Prostate gland (tissue), 2 donors: ENCODE measurements at regions not wholly inside any gene's neighbourhood (a gene's known extent, or its start where the extent isn't known, plus 50 kb on each side); places are given as distances from the start of the nearest gene placed in this dataset.

Source experiments
- DNase-seq: peaks from one replicate; pipeline ENCODE4 v3.0.0-alpha.2; 2019; ENCODE audit warnings: low spot score
- H3K27ac ChIP-seq, 2 donors: fragments of 200-600 bp; sonication (generic); 2 replicates each; pipeline ENCODE4 v1.5.1; 2017 to 2019
- H3K27me3 ChIP-seq: fragments of 200-600 bp; sonication (generic); replicated peaks from 2 replicates; pipeline ENCODE4 v1.5.1; 2019; ENCODE audit not compliant: insufficient read depth
- H3K36me3 ChIP-seq, 2 donors: fragments of 200-600 bp; sonication (generic); 1 replicate in 1 of 2; 2 replicates in 1 of 2; pipeline versions ENCODE4 v1.5.1 to v1.8.1; 2017 to 2019
- H3K4me1 ChIP-seq: fragments of 200-600 bp; sonication (generic); replicated peaks from 2 replicates; pipeline ENCODE4 v1.5.1; 2019
- H3K4me3 ChIP-seq, 2 donors: fragments of 200-600 bp; sonication (generic); 2 replicates each; pipeline ENCODE4 v1.5.1; 2017 to 2019
- H3K9me3 ChIP-seq: fragments of 200-600 bp; sonication (generic); 2 replicates; pipeline ENCODE4 v1.5.1; 2017
- POLR2A ChIP-seq: fragments of 450-650 bp; IDR thresholded peaks from one replicate; pipeline ENCODE4 v1.6.1; 2016; ENCODE audit warnings: antibody characterized with exemption, mild to moderate bottlenecking
- POLR2AphosphoS5 ChIP-seq: sonication (generic); formaldehyde crosslinking; IDR thresholded peaks from one replicate; pipeline ENCODE4 v1.6.1; 2017; ENCODE audit warnings: antibody characterized with exemption
- WGBS: methylation state at CpG from one replicate; pipeline ENCODE4 v1.1.5; 2018; 5-methylcytosine and 5-hydroxymethylcytosine counted together
- intact Hi-C: fragments of 100-400 bp; cut with DNase I; formaldehyde crosslinking; loops from one replicate; pipeline ENCODE4 v1.14.2; 2022
- TF ChIP-seq, protein P1 (sequence below), 4 experiments: fragments of 200-600 bp in 2 of 4; fragments of 450-650 bp in 2 of 4; sonication (generic) in 2 of 4; IDR thresholded peaks; 1 replicate in 3 of 4; 2 replicates in 1 of 4; pipeline ENCODE4 v1.5.1; 2016 to 2019; ENCODE audit warnings: antibody characterized with exemption in 4 of 4, mild to moderate bottlenecking in 2 of 4, moderate library complexity in 2 of 4

DNA sequence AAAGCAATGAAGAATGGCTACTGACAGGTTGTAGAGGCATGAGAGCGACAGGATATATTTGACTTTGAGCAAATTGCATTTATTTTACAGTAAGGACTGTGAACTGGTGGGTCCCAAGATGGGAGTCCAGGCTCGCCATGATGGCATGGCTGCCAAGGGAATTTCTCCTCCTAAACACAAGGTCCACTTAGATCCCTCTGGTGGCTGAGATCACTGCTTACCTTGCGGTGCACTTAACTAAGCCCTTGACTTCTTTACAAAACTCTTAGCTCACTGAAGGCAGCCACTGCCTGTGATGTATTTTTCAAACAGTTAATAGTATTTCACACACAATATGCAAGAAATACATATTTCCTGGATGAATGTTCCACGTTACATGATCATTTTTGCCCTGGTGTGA, 50.3 kb upstream of the SORBS2 start:
- 95% methylated on average over 4 of the region's 4 CpGs for WGBS
- no peak for DNase-seq
- intact Hi-C loops = no loop called here
- H3K9me3 ChIP-seq = no peaks in the 10 kb centered on the region
- no peak for TF ChIP-seq POLR2AphosphoS5
- TF ChIP-seq, protein P1, sequence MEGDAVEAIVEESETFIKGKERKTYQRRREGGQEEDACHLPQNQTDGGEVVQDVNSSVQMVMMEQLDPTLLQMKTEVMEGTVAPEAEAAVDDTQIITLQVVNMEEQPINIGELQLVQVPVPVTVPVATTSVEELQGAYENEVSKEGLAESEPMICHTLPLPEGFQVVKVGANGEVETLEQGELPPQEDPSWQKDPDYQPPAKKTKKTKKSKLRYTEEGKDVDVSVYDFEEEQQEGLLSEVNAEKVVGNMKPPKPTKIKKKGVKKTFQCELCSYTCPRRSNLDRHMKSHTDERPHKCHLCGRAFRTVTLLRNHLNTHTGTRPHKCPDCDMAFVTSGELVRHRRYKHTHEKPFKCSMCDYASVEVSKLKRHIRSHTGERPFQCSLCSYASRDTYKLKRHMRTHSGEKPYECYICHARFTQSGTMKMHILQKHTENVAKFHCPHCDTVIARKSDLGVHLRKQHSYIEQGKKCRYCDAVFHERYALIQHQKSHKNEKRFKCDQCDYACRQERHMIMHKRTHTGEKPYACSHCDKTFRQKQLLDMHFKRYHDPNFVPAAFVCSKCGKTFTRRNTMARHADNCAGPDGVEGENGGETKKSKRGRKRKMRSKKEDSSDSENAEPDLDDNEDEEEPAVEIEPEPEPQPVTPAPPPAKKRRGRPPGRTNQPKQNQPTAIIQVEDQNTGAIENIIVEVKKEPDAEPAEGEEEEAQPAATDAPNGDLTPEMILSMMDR (IDR thresholded peaks at IDR 0.05) = no peak
- no peak for TF ChIP-seq POLR2A
- H3K36me3 ChIP-seq = no peaks in the 10 kb centered on the region
- H3K27me3 ChIP-seq = no peaks in the 10 kb centered on the region
- peaks cover 3% of the 10 kb centered on the region for H3K4me1 ChIP-seq
- no peak overlapping the region for H3K27ac ChIP-seq
- H3K4me3 ChIP-seq = no peak overlapping the region

DNA sequence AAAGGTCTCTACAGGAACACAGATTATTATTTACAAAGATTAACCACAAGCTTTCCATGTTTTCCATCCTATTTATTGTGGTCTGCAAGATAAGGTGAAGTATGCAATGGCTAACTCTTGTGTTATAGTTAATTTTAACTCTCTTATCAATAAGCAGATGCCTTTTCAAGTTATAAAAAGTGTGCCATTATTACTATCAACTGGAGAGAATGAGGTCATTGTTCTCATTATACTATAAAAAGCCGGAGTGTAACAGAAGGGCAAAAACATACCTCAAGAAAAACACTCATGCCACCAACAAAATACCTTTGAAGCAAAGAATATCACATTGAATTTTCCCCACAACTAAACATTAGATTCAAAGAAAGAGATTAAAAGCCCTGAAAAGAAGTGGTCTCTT, 52.0 kb upstream of the SORBS2 start:
- DNase-seq = no peak
- 58% methylated on average over 1 of the region's 1 CpG for WGBS
- intact Hi-C loops = no loop called here
- H3K27me3 ChIP-seq = no peaks in the 10 kb centered on the region
- H3K36me3 ChIP-seq = no peaks in the 10 kb centered on the region
- H3K4me1 ChIP-seq = peaks cover 3% of the 10 kb centered on the region
- H3K4me3 ChIP-seq = no peak overlapping the region
- TF ChIP-seq POLR2A (no peak), POLR2AphosphoS5 (no peak)
- TF ChIP-seq, protein P1 (IDR thresholded peaks at IDR 0.05) = no peak
- H3K27ac ChIP-seq = no peak overlapping the region
- H3K9me3 ChIP-seq = no peaks in the 10 kb centered on the region

DNA sequence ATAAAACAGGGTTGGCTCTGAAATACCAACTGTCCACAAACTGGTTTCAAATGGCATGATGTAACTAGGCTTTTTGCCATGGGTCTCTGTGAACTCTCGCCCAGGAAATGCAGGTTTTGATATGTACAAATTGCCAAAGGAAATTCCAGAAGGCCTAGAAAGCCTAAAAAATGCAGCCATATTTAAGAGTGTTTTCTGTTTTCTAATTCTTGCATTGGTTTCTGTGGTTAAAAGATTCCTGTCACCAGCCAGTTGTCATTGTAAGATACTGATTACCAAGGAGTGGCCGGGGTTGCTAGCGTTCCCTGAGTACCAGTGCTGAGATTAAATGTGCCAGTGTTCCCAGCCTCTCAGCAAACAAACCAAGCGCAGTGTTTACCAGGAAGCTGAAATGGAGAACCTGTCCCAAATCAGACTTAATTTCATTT, 53.9 kb upstream of the SORBS2 start:
- intact Hi-C loops = no loop called here
- Histone ChIP-seq H3K4me3 (no peak overlapping the region), H3K27ac (peak overlapping the region; percentile 56 to 59), H3K36me3 (no peaks in the 10 kb centered on the region), H3K27me3 (no peaks in the 10 kb centered on the region), H3K9me3 (no peaks in the 10 kb centered on the region), H3K4me1 (peaks cover 3% of the 10 kb centered on the region)
- TF ChIP-seq POLR2AphosphoS5 (peak; percentile 60), POLR2A (no peak)
- TF ChIP-seq, protein P1 (IDR thresholded peaks at IDR 0.05) = no peak
- WGBS = 39% methylated on average over 4 of the region's 4 CpGs
- DNase-seq = peak; percentile 59

DNA sequence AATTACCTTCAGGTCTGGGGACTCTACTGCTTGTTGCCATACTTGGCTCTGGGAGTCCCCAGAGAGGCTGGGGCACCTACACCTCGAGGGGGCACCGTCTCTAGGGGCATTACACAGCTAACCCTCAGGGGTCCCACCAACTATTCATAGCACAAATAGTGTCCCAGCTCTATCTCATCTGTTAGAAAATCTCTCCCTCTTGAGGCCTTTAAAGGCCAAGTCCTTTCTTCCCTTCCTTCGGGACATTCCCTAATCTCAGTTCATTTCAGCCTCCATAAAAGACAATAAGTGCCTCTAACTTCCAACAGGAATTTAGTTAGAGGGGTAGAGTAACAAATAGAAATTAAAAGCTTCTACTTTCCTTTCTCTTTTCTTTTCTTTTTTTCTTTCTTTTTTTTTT, 55.8 kb upstream of the SORBS2 start:
- no peak for TF ChIP-seq POLR2AphosphoS5
- Histone ChIP-seq H3K4me1 (peaks cover 3% of the 10 kb centered on the region), H3K9me3 (no peaks in the 10 kb centered on the region), H3K27ac (no peak overlapping the region), H3K36me3 (no peaks in the 10 kb centered on the region), H3K4me3 (no peak overlapping the region), H3K27me3 (no peaks in the 10 kb centered on the region)
- WGBS = 89% methylated on average over 3 of the region's 3 CpGs
- intact Hi-C loops = no loop called here
- no peak for DNase-seq

DNA sequence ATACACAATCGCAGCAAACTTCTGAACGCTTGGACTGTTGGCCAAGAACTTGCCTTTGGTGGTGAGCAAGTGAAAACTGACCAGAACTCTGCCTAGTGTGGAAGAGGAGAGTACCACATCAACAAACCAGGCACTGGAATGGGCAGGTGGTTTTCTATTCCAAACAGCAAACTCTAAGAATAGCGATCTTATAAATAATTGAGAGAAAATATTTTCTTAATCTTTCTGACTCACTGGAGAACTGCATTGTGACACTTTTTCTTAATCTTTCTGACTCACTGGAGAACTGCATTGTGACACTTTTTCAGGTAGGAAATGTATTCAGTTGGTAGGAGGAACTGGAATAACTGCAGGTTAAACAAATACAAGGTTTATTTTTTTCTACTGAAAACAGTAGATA, 57.0 kb upstream of the SORBS2 start:
- 86% methylated on average over 3 of the region's 3 CpGs for WGBS

More for the DNA sequence above, 57.0 kb upstream of the SORBS2 start:
- no peak for DNase-seq
- Histone ChIP-seq H3K4me3 (no peak overlapping the region), H3K27ac (no peak overlapping the region), H3K36me3 (no peaks in the 10 kb centered on the region), H3K4me1 (peaks cover 3% of the 10 kb centered on the region), H3K9me3 (no peaks in the 10 kb centered on the region), H3K27me3 (no peaks in the 10 kb centered on the region)
- TF ChIP-seq, protein P1 (IDR thresholded peaks at IDR 0.05) = no peak
- TF ChIP-seq POLR2A (no peak), POLR2AphosphoS5 (no peak)
- intact Hi-C loops = no loop called here
